Neural progenitor cell (in vitro differentiated cells): ENCODE measurements at regions not wholly inside any gene's neighbourhood (a gene's known extent, or its start where the extent isn't known, plus 50 kb on each side); places are given as distances from the start of the nearest gene placed in this dataset.

Experiments
- DNase-seq: peaks from one replicate; pipeline ENCODE4 v3.0.0-alpha.2; 2016; ENCODE audit warnings: low spot score
- H2AFZ ChIP-seq: fragments of 200-600 bp; sonication (generic); replicated peaks from 2 replicates; pipeline ENCODE4 v1.6.1; 2016; ENCODE audit warnings: antibody characterized with exemption
- H3F3A ChIP-seq: fragments of 200-600 bp; sonication (generic); 2 replicates; pipeline ENCODE4 v1.6.1; 2016; ENCODE audit warnings: antibody characterized with exemption, low read depth
- H3K27ac ChIP-seq: fragments of 200-600 bp; sonication (generic); 2 replicates; pipeline ENCODE4 v1.5.1; 2016; ENCODE audit warnings: mild to moderate bottlenecking
- H3K27me3 ChIP-seq: fragments of 200-600 bp; sonication (generic); 2 replicates; pipeline ENCODE4 v1.6.1; 2016; ENCODE audit warnings: mild to moderate bottlenecking, moderate library complexity
- H3K36me3 ChIP-seq: fragments of 200-600 bp; sonication (generic); 2 replicates; pipeline ENCODE4 v1.5.1; 2016
- H3K4me1 ChIP-seq: fragments of 200-600 bp; sonication (generic); 2 replicates; pipeline ENCODE4 v1.6.1; 2016; ENCODE audit warnings: mixed run types
- H3K4me2 ChIP-seq: fragments of 200-600 bp; sonication (generic); 2 replicates; pipeline ENCODE4 v1.6.1; 2016
- H3K4me3 ChIP-seq: fragments of 200-600 bp; sonication (generic); 2 replicates; pipeline ENCODE4 v1.5.1; 2016
- H3K79me2 ChIP-seq: fragments of 200-600 bp; sonication (generic); 2 replicates; pipeline ENCODE4 v1.6.1; 2016; ENCODE audit warnings: low read depth
- H3K9ac ChIP-seq: fragments of 200-600 bp; sonication (generic); 2 replicates; pipeline ENCODE4 v1.6.1; 2016
- H3K9me3 ChIP-seq: fragments of 200-600 bp; sonication (generic); 2 replicates; pipeline ENCODE4 v1.5.1; 2016; ENCODE audit warnings: low read depth
- H4K20me1 ChIP-seq: fragments of 200-600 bp; sonication (generic); 2 replicates; pipeline ENCODE4 v1.6.1; 2016; ENCODE audit warnings: low read depth
- H3K27ac Mint-ChIP-seq: 3 replicates; pipeline ENCODE4 v1.8.0; 2021; ENCODE audit warnings: mixed read lengths
- H3K27me3 Mint-ChIP-seq: 2 replicates; pipeline ENCODE4 v1.8.0; 2022; ENCODE audit warnings: low read depth, mild to moderate bottlenecking, inconsistent platforms, moderate library complexity, mixed read lengths; ENCODE audit not compliant: insufficient read depth
- H3K36me3 Mint-ChIP-seq: 3 replicates; pipeline ENCODE4 v1.8.0; 2021; ENCODE audit warnings: mixed read lengths
- H3K4me1 Mint-ChIP-seq: 3 replicates; pipeline ENCODE4 v1.8.0; 2021; ENCODE audit warnings: mixed read lengths
- H3K4me3 Mint-ChIP-seq: 3 replicates; pipeline ENCODE4 v1.8.0; 2021; ENCODE audit warnings: mild to moderate bottlenecking, moderate library complexity, mixed read lengths
- H3K9me3 Mint-ChIP-seq: 3 replicates; pipeline ENCODE4 v1.8.0; 2020; ENCODE audit warnings: mixed read lengths
- EZH2 ChIP-seq: fragments of 200-600 bp; sonication (generic); IDR thresholded peaks from 2 replicates; pipeline ENCODE4 v1.6.1; 2017; ENCODE audit warnings: antibody characterized with exemption, mild to moderate bottlenecking, moderate library complexity
- EZH2phosphoT487 ChIP-seq: fragments of 200-600 bp; sonication (generic); IDR thresholded peaks from 2 replicates; pipeline ENCODE4 v1.6.1; 2017; ENCODE audit warnings: antibody characterized with exemption
- TF ChIP-seq, protein P1 (sequence below): fragments of 200-600 bp; sonication (generic); IDR thresholded peaks from 2 replicates; pipeline ENCODE4 v1.5.1; 2017; ENCODE audit warnings: antibody characterized with exemption, mild to moderate bottlenecking

DNA sequence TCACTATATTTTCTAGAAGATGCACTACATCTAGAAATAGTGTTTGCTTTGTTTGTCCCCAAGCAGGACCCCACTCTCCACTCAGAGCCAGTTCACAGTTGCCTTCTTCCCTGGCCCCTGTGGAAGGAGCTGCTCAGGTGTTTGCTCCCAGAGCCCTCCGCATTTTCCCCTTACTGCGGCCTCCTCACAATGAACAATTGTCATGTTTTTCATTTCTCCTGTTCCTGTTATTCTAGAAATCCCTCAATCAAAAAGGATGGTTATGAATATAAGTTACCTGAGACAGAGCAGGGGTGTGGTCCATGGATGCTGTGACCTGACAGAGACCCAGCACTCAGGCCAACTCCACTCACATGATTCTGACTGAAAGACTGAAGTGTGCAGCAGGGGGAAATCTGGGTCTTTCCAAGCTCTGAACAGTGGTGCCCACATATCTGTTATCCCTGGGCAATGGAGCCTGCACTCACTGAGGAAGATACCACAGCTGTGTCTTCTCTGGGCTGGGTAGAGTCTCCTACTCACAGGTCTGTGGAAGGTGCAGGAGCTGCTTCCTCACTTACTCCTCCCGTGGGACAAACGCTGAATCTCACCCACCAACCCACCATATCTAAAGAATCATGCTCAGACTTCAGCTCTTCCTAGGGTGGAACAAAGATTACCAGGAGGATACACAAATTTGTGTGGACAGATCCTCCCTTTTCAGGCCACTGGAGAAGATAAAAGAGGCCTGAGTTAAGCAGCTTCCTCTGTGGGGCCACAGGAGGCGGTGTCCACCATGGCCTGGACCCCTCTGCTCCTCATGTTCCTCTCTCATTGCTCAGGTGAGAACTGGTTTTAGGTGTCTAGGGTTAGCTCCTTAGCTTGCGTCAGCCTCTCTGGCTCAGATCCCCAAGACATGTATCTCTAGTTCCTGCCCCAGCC lies 87.1 kb upstream of the TOP3B start:
- no peaks in the 10 kb centered on the region for H3K36me3 ChIP-seq
- H3K36me3 Mint-ChIP-seq, result no peaks in the 10 kb centered on the region
- H3K4me2 ChIP-seq, result no peak overlapping the region
- no peak overlapping the region for H3K4me3 ChIP-seq
- no peaks in the 10 kb centered on the region for H3K4me1 ChIP-seq
- no peaks in the 10 kb centered on the region for H3K9me3 Mint-ChIP-seq
- no peaks in the 10 kb centered on the region for H3F3A ChIP-seq
- H3K27me3 Mint-ChIP-seq, result peaks cover 9% of the 10 kb centered on the region
- H4K20me1 ChIP-seq, result no peaks in the 10 kb centered on the region
- H3K4me3 Mint-ChIP-seq, result no peak overlapping the region
- no peak for DNase-seq
- no peaks in the 10 kb centered on the region for H3K79me2 ChIP-seq
- H3K27me3 ChIP-seq, result peaks cover 100% of the 10 kb centered on the region
- H3K9ac ChIP-seq, result no peak overlapping the region
- TF ChIP-seq, protein P1, sequence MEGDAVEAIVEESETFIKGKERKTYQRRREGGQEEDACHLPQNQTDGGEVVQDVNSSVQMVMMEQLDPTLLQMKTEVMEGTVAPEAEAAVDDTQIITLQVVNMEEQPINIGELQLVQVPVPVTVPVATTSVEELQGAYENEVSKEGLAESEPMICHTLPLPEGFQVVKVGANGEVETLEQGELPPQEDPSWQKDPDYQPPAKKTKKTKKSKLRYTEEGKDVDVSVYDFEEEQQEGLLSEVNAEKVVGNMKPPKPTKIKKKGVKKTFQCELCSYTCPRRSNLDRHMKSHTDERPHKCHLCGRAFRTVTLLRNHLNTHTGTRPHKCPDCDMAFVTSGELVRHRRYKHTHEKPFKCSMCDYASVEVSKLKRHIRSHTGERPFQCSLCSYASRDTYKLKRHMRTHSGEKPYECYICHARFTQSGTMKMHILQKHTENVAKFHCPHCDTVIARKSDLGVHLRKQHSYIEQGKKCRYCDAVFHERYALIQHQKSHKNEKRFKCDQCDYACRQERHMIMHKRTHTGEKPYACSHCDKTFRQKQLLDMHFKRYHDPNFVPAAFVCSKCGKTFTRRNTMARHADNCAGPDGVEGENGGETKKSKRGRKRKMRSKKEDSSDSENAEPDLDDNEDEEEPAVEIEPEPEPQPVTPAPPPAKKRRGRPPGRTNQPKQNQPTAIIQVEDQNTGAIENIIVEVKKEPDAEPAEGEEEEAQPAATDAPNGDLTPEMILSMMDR, result no peak
- no peak for TF ChIP-seq EZH2
- peaks cover 8% of the 10 kb centered on the region for H3K4me1 Mint-ChIP-seq
- H3K27ac Mint-ChIP-seq, result no peak overlapping the region
- H3K9me3 ChIP-seq, result no peaks in the 10 kb centered on the region
- H2AFZ ChIP-seq, result no peak overlapping the region
- no peak overlapping the region for H3K27ac ChIP-seq

DNA sequence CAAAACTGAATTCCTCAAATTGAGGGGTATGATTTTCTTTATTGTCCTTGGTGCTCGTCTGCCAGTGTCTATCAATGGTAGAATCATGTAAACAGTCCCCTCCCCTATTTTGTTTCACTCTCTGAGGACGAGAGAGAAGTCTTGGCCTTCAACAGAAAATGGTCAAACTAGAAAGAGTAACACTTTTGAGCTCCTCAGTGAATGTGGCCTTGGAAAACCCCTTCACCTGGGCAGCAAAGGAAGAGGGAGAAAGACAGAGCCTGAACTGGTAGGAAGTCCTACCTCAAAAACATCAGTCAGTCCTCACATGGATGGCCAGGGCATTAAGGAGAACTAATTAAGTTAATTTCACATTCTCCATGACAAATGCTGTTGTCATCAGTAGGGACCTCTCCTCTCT lies 86.1 kb upstream of the TOP3B start:
- Histone ChIP-seq H2AFZ (no peak overlapping the region), H3K4me3 (no peak overlapping the region), H4K20me1 (no peaks in the 10 kb centered on the region), H3K27ac (no peak overlapping the region), H3K4me1 (no peaks in the 10 kb centered on the region), H3K27me3 (peaks cover 98% of the 10 kb centered on the region), H3K79me2 (no peaks in the 10 kb centered on the region), H3K9me3 (no peaks in the 10 kb centered on the region), H3K9ac (no peak overlapping the region), H3K4me2 (no peak overlapping the region), H3K36me3 (no peaks in the 10 kb centered on the region), H3F3A (no peaks in the 10 kb centered on the region)
- no peaks in the 10 kb centered on the region for H3K4me1 Mint-ChIP-seq
- no peak overlapping the region for H3K4me3 Mint-ChIP-seq
- TF ChIP-seq, protein P1, result no peak
- TF ChIP-seq EZH2 (no peak), EZH2phosphoT487 (no peak)
- H3K27ac Mint-ChIP-seq, result no peak overlapping the region
- H3K27me3 Mint-ChIP-seq, result peaks cover 9% of the 10 kb centered on the region
- DNase-seq, result no peak
- H3K9me3 Mint-ChIP-seq, result no peaks in the 10 kb centered on the region
- H3K36me3 Mint-ChIP-seq, result no peaks in the 10 kb centered on the region

DNA sequence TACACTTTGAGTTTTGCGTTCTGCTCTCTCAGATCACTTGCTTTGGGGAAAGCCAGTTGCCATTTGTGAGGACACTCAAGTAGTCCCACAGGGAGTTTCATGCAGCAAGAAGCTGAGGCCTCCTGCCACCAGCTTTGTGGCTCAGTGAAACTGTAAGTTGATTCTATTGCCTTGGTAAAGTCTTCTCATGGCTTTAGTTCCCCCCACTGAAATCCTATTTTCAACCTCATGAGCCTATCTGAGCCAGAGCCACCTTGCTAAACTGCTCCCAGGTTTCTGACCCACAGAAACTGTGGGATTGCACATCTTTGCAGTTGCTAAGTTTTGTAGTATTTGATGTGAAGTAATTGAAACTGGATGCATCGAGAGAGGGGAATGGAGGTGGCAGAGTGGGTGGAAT lies 85.4 kb upstream of the TOP3B start:
- no peak overlapping the region for H3K27ac ChIP-seq
- no peak for TF ChIP-seq EZH2phosphoT487
- TF ChIP-seq, protein P1, result no peak
- TF ChIP-seq EZH2, result no peak
- H3K79me2 ChIP-seq, result no peaks in the 10 kb centered on the region
- H2AFZ ChIP-seq, result no peak overlapping the region
- no peaks in the 10 kb centered on the region for H3F3A ChIP-seq
- H3K4me1 ChIP-seq, result no peaks in the 10 kb centered on the region
- H4K20me1 ChIP-seq, result no peaks in the 10 kb centered on the region
- H3K36me3 ChIP-seq, result no peaks in the 10 kb centered on the region
- H3K27me3 ChIP-seq, result peaks cover 98% of the 10 kb centered on the region
- no peak overlapping the region for H3K4me3 ChIP-seq
- H3K9ac ChIP-seq, result no peak overlapping the region
- Mint-ChIP-seq H3K27me3 (peaks cover 9% of the 10 kb centered on the region), H3K4me3 (no peak overlapping the region), H3K9me3 (peaks cover 3% of the 10 kb centered on the region), H3K4me1 (no peaks in the 10 kb centered on the region), H3K27ac (no peak overlapping the region), H3K36me3 (no peaks in the 10 kb centered on the region)
- H3K4me2 ChIP-seq, result no peak overlapping the region
- no peaks in the 10 kb centered on the region for H3K9me3 ChIP-seq
- DNase-seq, result no peak
